T-helper 2 cell treated with Interferon-gamma antibody and Interleukin-4, amounts not matched to agents 100 ng/mL and 5 ng/mL, for 36 hours (primary cell): ENCODE measurements at regions not wholly inside any gene's neighbourhood (a gene's known extent, or its start where the extent isn't known, plus 50 kb on each side); places are given as distances from the start of the nearest gene placed in this dataset.
"Not testable (repeated sequence)": the region's sequence is repeated elsewhere in the genome, so short reads cannot be mapped to it uniquely, and the experiment has no call there.

Experiments used
- intact Hi-C: fragments of 100-400 bp; cut with micrococcal nuclease; formaldehyde crosslinking; loops from one replicate; pipeline ENCODE4 v1.15.1; 2023

DNA sequence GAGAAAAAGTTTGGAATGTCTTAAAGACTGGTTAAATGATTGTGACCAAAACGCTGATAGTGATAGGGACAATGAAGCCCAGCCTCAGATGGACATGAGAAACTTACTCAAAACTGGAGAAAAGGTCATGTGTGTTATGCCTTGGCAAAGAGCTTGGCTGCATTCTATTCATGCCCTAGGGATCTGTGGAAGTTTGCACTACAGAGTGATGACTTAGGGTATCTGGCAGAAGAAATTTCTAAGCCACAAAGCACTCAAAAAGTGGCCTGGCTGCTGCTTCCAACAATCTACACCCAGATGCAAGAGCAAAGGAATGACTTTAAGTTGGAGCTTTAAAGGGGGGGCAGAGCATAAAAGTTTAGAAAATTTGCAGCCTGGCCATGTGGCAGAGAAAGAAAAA, 521.3 kb downstream of the UQCRFS1 start:
- intact Hi-C loops = no loop called here

DNA sequence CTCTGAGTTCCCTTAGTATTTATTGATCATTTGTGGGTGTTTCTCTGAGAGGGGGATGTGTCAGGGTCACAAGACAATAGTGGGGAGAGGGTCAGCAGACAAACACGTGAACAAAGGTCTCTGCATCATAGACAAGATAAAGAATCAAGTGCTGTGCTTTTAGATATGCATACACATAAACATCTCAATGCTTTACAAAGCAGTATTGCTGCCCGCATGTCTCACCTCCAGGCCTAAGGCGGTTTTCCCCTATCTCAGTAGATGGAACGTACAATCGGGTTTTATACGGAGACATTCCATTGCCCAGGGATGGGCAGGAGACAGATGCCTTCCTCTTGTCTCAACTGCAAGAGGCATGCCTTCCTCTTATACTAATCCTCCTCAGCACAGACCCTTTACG, 523.5 kb downstream of the UQCRFS1 start:
- intact Hi-C loops = not testable (repeated sequence)

DNA sequence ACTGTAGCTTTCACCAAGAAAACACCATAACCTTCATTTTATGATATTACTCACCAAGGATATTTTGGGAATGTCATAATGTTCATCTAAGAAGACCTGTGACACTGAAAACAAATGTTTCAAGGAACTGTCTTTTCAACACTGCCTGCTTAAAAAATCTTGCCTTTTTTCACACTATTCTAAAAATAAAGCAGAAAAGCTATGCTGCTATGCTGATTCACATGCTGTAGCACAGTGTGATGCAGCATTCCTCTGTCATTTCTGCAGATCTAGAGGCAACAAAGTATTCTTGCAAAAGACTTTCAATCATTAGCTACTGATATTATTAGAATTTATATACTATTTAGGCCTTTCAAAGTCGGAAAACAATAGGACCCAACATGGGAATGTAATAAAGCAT, 525.7 kb downstream of the UQCRFS1 start:
- intact Hi-C loops = no loop called here

DNA sequence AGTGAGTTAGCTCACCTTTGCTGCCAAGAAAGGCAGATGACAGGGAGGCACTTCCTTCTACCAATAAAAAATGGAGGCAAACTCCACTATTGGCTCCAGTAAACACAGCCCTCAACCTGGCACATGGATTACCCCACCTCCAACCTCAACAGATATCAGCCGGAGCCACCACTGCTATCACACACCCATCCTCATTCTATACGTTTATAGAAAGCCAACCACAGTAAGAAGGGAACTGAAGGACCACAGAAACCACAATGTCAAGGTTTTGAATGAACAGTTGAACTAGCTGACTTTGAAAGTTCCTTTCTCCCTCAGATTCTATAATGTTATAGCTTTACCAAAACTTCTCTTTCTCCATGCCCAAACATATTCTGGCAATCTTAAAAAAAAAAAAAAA, 526.2 kb downstream of the UQCRFS1 start:
- intact Hi-C loops = no loop called here

DNA sequence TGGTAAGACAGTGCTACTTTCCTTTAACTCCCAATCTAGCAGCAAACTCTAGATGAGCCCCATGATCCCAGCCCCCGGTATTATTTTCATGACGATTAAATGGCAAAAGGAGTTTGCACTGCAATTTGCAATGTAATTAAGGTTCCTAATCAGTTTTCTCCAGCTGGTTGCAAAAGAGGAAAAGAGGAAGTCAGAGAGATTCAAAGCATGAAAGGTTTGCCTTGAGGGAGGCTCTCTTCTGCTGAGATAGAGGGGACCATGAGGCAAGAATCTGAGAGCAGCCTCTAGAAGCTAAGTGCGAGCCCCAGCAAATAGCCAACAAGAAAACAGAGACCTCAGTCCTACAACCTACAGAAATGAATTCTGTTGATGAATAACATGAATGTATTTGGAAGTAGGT, 527.1 kb downstream of the UQCRFS1 start:
- intact Hi-C loops = no loop called here

DNA sequence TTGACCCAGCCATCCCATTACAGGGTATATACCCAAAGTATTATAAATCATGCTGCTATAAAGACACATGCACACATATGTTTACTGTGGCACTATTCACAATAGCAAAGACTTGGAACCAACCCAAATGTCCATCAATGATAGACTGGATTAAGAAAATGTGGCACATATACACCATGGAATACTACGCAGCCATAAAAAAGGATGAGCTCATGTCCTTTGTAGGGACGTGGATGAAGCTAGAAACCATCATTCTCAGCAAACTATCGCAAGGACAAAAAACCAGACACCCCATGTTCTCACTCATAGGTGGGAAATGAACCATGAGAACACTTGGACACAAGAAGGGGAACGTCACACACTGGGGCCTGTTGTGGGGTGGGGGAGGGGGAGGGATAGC, 527.9 kb downstream of the UQCRFS1 start:
- intact Hi-C loops = not testable (repeated sequence)

DNA sequence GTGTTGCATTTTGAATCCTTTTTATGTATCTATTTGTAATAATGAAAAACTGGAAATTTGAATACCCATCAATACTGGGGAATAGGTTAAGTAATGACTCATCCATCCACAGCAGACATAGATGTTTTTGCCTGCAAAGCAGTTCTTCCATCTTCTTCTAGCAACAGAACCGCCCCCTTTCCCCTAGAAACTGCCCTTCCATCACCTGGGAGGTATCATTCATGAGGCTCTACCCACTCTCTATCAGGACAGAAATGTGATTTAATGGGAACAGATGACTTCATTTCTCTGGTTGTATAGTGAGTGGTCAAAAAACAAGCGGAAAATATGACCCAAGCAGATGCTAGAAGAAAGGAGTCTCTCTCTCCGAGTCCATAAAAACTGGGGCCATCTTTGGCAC, 532.8 kb downstream of the UQCRFS1 start:
- intact Hi-C loops = no loop called here

DNA sequence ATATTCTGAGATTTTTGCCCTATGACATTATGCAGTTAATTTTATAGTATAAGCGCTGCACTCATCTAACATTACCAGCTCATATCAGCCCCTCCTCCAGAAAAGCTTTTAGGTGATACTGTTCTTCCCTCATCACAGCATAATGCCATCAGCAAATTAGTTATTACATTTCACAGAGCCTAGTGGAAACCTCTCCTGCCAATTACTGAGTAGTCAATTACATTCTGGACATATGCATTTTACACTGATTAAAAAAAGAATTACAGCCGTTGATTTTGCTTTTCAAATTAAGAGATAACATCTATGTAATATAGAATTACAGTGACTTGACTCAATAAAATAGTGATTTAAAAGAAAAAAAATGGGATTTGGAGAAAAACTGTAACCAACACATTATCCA, 542.1 kb downstream of the UQCRFS1 start:
- intact Hi-C loops = no loop called here

DNA sequence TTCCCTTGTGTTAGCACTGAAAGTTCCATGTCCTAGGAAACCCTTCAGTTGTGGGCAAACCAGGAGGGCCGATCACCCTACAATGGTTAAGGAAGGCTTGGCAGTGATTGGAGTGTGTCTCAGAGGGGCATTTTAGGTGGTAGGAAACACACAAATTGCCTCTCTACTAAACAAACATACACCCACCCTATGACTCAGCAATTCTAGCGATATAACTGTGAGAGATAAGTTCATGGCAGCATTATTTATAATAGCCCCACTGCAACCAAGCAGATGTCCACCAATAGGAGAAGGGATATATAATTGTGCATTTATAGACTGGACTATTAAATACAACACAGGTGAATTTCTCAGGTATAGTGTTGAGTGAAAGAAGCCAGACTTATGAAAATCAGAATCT, 543.1 kb downstream of the UQCRFS1 start:
- intact Hi-C loops = no loop called here

DNA sequence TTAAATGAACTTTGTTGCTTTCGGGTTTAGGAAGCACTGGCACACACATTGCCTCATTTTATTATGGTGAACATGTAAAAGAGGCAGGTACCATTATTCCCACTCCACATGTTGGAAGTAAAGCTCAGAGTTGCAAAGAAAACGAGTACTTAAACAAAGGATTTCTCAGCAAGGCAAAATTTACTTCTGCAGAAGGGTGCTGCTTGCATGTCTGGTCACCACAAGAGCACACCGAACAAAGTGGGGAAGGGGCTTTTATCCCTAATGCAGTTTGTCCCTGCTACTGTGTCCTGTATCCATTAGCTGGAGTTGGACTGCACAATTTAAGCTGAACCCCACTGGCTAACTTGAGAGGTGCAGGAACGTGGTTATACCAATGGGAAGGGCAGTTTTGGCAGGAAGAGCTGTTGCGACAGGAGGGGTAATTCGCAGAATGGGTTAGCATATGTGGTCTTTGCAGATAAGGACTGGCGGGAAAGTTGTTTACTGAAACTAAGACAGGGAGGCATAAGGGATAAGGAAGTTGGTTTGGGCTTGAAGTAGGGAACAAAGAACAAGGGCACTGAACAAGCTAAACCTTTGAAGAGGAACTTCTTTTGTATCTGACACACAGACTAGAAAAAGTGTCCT, 545.5 kb downstream of the UQCRFS1 start:
- intact Hi-C loops = no loop called here

DNA sequence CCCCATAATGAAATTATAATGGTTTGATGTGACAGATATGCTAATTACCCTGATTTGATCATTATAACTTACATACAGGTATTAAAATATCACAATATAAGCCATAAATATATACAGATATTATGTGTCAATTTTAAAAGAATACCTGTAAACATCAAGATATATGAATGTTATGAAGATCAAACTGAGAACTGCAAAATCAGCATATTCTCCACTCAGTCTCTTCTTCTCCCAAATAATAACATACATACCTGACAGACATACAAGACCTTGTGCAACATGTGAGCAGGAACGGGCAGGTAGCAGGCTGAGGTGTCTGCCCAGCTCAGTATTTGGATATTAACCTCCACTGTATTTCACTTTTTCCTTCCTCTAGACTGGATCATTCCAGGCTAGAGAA, 547.2 kb downstream of the UQCRFS1 start:
- intact Hi-C loops = no loop called here

DNA sequence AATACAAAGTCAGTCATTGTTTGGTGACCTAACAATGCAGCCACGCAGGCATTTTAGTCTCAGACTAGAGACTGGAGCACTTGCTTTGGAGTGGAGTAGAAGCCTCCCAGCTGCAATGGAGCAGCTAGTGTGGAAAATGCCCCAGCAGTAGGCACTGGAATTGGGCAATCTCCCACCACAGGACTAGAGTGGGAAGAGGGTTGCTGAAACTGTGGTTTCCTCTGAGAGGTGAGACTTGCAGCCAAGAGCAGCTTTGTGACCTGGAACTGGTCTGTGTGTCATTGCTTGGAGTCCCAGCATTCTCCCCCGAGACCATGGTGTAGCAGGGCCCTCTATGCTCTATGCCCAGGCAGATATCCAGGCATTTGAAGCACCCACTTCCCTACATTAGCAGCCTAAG, 556.3 kb downstream of the UQCRFS1 start:
- intact Hi-C loops = no loop called here

DNA sequence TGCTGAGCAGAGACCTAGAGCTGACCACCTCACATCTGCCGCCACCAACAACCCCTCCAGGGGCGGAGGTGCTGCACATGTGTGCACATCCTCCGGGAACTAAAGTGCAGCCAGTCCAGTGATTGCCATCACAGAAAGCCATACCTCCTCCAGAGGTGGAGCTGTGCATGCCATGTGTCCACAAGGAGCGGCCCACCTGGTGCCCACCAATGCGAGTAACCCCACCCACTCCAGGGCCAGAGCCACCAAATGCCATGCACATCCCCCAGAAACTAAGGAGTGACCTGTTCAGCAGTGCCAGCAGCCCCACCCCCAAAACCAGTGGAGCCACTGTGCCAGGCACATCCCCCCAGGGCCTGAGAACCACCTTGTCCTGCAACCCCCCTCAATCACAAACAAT, 557.9 kb downstream of the UQCRFS1 start:
- intact Hi-C loops = no loop called here

DNA sequence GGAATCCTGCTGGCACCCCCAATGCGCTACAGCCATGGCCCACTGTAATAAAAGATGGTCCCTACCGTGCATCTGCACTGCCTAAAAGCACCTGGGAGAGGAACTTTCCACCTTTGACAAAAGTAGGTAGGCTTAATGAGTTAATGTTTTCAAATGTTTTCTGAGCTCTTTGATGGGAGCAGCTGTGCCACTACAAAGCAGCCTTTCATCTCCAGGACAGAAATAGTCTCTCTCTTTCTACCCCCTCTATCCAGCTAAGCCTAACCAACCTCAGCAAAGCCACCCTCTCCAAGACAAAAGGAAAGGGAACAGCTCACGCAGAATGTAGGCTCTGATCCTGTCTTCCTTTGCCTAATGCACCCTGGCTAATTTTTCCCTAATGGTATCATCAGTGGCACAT, 560.2 kb downstream of the UQCRFS1 start:
- intact Hi-C loops = no loop called here

DNA sequence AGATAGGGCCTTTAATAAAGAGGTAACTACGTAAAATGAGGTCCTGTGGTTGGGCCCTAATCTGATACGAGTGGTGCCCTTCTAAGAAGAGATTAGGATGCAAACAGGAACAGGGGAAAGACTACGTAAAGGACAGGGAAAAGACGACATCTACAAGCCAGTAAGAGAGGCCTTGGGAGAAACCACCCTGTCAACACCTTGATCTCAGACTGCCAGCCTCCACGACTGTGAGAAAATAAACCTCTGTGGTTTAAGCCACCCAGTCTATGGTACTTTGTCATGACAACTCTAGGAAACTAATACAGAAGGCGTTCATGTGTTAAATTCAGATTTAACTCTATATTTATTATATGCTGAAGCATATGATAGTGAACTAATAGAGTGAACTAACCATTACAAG, 566.3 kb downstream of the UQCRFS1 start:
- intact Hi-C loops = no loop called here

DNA sequence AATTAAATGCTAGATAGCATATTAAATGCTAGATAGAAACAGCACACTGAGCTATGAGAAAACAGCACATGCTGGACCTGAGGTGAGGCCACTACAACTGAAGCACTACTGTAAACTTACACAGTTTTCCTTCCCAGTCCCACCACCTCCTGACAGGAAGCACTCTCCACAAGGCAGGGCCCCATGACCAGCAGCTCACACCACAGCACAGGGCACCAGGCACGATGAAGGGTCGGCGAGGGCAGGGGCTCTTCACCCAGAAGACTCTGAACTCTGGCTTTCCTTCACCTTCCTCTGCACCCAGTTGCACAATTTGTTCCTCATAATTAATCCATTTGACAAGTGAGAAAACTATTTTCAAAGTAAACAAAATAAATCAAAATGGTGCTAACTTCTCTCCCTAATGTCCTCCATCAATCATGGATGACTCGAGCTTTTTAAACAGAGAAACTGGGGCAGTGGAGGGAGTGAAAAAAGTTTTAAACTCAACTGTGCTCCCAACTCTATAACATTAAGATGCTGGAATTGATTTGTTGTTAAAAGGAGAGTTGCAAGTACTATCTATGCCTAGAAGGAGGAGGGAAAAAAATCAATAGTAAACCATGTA, 568.7 kb downstream of the UQCRFS1 start:
- intact Hi-C loops = no loop called here

DNA sequence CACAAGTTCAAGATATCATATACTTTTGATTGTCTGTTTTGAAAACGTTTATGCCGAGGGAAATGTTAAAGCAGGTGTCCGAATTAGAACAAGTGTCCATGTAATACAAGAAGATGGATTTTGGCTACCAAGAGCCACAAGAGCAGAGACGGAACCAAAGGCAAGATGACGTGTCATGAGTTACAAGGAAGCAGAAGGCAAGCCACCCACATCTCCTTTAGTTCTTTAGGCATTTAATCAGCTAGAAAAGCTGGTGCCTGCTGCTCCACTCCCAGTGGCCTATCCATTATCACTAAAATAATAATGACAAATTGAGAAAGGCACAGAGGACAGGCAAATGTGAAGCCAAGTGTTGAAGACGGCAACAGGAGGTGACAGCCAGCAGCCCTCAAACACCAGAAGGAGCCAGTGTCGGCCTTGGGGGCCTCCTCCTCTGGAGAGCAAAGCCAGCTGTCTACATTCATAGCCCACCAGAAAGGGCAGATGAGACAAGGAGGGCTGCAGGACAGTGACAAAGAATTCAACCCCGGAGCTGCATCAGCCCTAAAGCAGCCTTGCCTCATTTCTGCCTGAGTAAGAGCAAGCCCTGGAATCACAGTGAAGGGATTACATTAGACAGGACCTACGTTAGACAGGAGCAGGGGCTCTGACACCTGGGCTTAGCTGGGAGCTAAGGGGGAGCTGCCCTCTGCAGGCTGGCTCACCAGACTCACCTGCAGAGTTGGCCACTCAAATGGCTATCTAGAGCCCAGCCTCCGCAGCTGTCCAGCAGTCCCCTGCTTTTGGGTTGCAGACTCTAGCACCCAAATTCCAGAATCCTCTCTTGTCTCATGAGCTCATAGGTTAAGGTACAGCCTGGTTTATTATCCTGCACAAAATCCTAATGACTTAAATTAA, 569.9 kb downstream of the UQCRFS1 start:
- intact Hi-C loops = no loop called here

DNA sequence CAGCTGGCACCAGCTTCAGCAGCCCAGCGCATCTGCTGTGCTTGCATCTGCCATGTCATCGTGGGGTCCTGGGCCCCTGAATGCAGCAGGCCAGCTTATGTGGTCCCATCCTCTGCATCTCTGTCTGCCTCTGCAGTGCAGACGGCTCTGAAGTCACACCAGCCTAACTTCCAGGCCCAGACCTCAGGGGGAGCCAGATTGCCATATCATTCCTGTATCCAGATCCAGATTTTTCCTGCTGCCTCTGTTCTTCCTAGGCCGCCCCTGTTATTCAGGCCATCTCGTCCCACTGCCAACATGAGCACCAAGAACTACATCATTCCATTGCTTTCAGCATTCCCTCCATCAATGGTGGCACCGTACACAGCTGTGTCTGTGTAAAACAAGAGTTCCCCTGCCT, 571.6 kb downstream of the UQCRFS1 start:
- intact Hi-C loops = no loop called here

DNA sequence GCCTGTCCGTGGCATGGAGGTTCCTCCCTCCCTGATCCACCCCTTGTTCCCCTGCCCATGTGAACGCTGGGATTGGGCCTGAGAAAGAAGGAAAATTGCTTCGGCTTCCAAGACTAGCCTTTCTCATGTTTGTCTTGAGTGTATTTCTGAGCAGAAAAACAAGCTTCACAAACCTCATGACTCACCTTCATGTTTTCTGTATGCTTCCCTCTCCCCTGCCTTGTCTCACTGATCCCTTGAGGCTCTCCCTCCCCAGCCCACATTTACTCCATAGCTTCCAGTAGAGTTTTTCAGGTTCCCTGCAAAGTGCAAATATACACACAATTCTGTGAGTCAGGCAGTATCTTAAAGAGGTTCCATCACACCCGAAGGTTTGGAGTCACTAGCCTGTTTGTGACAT, 572.4 kb downstream of the UQCRFS1 start:
- intact Hi-C loops = no loop called here

DNA sequence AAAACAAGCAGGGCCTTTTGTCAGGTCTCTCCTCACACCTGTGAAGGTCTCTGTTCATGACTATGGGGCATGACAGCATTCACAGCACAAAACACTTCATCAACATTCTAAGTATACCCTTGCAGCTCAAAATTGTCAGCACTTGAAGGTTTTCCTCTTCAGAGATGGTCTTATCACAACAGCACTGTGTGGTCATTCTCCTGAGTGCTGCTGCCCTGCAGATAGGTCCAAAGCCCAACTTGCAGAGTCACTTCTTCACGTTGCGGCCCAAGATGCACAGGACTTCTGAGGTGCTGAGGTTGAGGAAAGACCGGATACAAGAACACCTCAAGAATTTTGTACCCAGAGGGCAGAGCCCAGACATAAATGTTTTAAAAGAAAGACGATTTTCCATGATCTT, 574.5 kb downstream of the UQCRFS1 start:
- intact Hi-C loops = no loop called here

DNA sequence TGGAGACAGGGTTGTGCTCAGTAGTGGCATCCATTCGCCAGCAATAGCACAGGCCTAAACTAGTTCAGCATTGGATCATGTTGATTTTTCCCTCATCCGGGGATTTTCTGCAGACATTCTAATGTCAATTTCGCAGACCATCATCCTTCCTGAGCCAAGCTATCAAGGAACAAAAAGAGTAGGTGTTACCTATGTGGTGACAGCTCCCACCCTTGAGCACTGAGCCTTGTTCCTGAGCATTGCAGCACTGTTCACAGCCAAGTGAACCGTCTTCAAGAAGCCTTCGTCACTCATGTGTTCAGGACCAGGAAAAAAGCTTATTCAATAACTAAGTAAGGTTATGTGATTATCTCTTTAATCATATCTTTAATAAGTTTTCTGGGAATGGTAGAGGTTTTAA, 576.2 kb downstream of the UQCRFS1 start:
- intact Hi-C loops = no loop called here

DNA sequence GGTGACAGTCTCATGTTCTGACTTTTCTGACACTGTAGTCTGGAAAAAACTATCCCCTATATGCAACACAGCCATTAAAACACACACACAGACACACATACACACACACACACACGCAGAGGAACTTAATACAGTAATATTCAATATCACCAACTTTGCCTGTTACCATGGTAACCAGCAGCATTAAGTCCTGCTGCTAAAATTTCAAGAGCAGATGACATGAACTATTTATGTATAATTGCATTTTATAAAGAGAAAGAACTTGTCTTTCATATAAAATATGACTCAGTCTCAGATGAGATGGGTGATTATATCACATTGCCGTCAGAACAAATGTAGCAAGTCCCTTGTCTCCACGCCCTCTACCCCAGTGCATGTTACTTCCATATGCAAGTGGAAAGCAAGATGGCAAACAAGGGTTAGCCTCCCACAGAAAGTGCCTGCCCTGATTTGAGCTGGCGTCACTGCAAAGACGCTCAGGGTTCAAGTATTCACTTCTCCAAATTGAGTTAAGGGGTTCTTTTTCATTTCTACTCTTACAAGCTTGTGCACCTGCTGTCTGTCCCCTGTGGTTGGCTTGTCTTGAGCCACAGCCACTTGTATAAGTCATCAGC, 576.8 kb downstream of the UQCRFS1 start:
- intact Hi-C loops = no loop called here
